ENCODE measurements at regions not wholly inside any gene's neighbourhood (a gene's known extent, or its start where the extent isn't known, plus 50 kb on each side); places are given as distances from the start of the nearest gene placed in this dataset.

- FAIRE-seq = no peak
- Histone ChIP-seq H4K20me1 (ENCODE audit: insufficient read depth, low read length) (no peaks in the 10 kb centered on the region), H3K27me3 (ENCODE audit: control insufficient read depth in 1 of 2, insufficient read depth in 2 of 2, low read length in 2 of 2) (peaks cover 0 to 11% of the 10 kb centered on the region in 2 experiments; a peak in 3 of 5 replicates), H3K27ac (ENCODE audit: extremely low read length, insufficient read depth, low read length) (no peak overlapping the region), H3K36me3 (replicated peaks in 1 of 2; ENCODE audit: control insufficient read depth in 1 of 2, insufficient read depth in 2 of 2, low read length in 2 of 2) (no peaks in the 10 kb centered on the region), H3K4me3 (replicated peaks in 1 of 3; ENCODE audit: insufficient read depth in 1 of 3, low read depth in 2 of 3, low read length in 3 of 3) (no peak overlapping the region), H3K79me2 (ENCODE audit: insufficient read depth, low read length) (no peaks in the 10 kb centered on the region), H3K9ac (ENCODE audit: insufficient read depth, low read depth, low read length) (no peak overlapping the region), H2AFZ (ENCODE audit: low read length) (no peak overlapping the region), H3K4me2 (ENCODE audit: low read depth, low read length) (no peak overlapping the region), H3K4me1 (ENCODE audit: insufficient read depth, low read length) (no peaks in the 10 kb centered on the region), H3K9me3 (ENCODE audit: low read length) (no peaks in the 10 kb centered on the region)
- intact Hi-C loops (cut with micrococcal nuclease; ENCODE audit: unreplicated experiment) (no loop called here), in situ Hi-C loops (cut with HindIII; ENCODE audit: extremely low pct_ligation_motif_present, low pct_unique_long_range_greater_than_20kb) (no loop called here)
- ChIA-PET POLR2A (no interaction called here), CTCF (ENCODE audit: low intra/inter-chr PET ratio, low total read pairs) (no interaction called here)
- 36% methylated on average over 3 of the region's 3 CpGs for WGBS (ENCODE audit: low lambda C conversion rate)
- no peak for ATAC-seq
- no peak for DNase-seq (ENCODE audit: low spot score)
- TF ChIP-seq ZNF816 (CRISPR knock-in tag; IDR thresholded peaks at IDR 0.05; ENCODE audit: borderline replicate concordance) (no peak), ESRRA (CRISPR knock-in tag; IDR thresholded peaks at IDR 0.05; ENCODE audit: low read depth) (no peak), FOXO1 (CRISPR knock-in tag; IDR thresholded peaks at IDR 0.05) (no peak), CENPT (CRISPR knock-in tag; IDR thresholded peaks at IDR 0.05; ENCODE audit: low read depth) (no peak)
- no TSS peak for BruUV-seq (replicated peaks)
Observed at GRCh38 chr12:53854701-53855316, 83.8 kb upstream of the HOXC13 start.

- no peaks in the 10 kb centered on the region for H3K4me1 ChIP-seq (ENCODE audit: insufficient read depth, low read length)
- intact Hi-C loops (cut with micrococcal nuclease; ENCODE audit: unreplicated experiment) (no loop called here), in situ Hi-C loops (cut with HindIII; ENCODE audit: extremely low pct_ligation_motif_present, low pct_unique_long_range_greater_than_20kb) (no loop called here)
- no peak overlapping the region for H2AFZ ChIP-seq (ENCODE audit: low read length)
- no peak overlapping the region for H3K27ac ChIP-seq (ENCODE audit: extremely low read length, insufficient read depth, low read length)
- no peaks in the 10 kb centered on the region for H4K20me1 ChIP-seq (ENCODE audit: insufficient read depth, low read length)
- H3K27me3 ChIP-seq (ENCODE audit: control insufficient read depth in 1 of 2, insufficient read depth in 2 of 2, low read length in 2 of 2) = peaks cover 0 to 13% of the 10 kb centered on the region in 2 experiments; a peak in 2 of 5 replicates
- WGBS (ENCODE audit: low lambda C conversion rate) = 46% methylated on average over 5 of the region's 5 CpGs
- H3K4me3 ChIP-seq (replicated peaks in 1 of 3; ENCODE audit: insufficient read depth in 1 of 3, low read depth in 2 of 3, low read length in 3 of 3) = no peak overlapping the region
- H3K4me2 ChIP-seq (ENCODE audit: low read depth, low read length) = no peak overlapping the region
- H3K9ac ChIP-seq (ENCODE audit: insufficient read depth, low read depth, low read length) = no peak overlapping the region
- no peaks in the 10 kb centered on the region for H3K36me3 ChIP-seq (replicated peaks in 1 of 2; ENCODE audit: control insufficient read depth in 1 of 2, insufficient read depth in 2 of 2, low read length in 2 of 2)
- no peaks in the 10 kb centered on the region for H3K79me2 ChIP-seq (ENCODE audit: insufficient read depth, low read length)
- FAIRE-seq (no peak), DNase-seq (ENCODE audit: low spot score) (no peak), ATAC-seq (no peak)
- H3K9me3 ChIP-seq (ENCODE audit: low read length) = no peaks in the 10 kb centered on the region
- CTCF ChIA-PET (ENCODE audit: low intra/inter-chr PET ratio, low total read pairs) = no interaction called here
- POLR2A ChIA-PET = no interaction called here
- BruUV-seq (replicated peaks) = no TSS peak
- TF ChIP-seq RAD51 (IDR thresholded peaks at IDR 0.05; ENCODE audit: borderline replicate concordance) (no peak), MED1 (CRISPR knock-in tag; IDR thresholded peaks at IDR 0.05) (no peak), DMAP1 (CRISPR knock-in tag; IDR thresholded peaks at IDR 0.05) (no peak), ZNF746 (CRISPR knock-in tag; IDR thresholded peaks at IDR 0.05) (no peak), REST (IDR thresholded peaks at IDR 0.05; ENCODE audit: borderline replicate concordance in 1 of 2, low read depth in 1 of 2, low read length in 2 of 2) (no peak), NFIC (IDR thresholded peaks at IDR 0.05; ENCODE audit: low read length) (no peak), TOPORS (CRISPR knock-in tag; IDR thresholded peaks at IDR 0.05) (no peak), TEF (CRISPR knock-in tag; IDR thresholded peaks at IDR 0.05) (no peak), REXO4 (CRISPR knock-in tag; IDR thresholded peaks at IDR 0.05; ENCODE audit: borderline replicate concordance) (no peak)
Observed at GRCh38 chr12:53856132-53856531, 82.5 kb upstream of the HOXC13 start.

All from HepG2 (cell line).